Uterus (tissue), 2 donors: ENCODE measurements at regions not wholly inside any gene's neighbourhood (a gene's known extent, or its start where the extent isn't known, plus 50 kb on each side); places are given as distances from the start of the nearest gene placed in this dataset.

Source experiments
- POLR2A ChIP-seq, 2 donors: fragments of 450-650 bp; IDR thresholded peaks; one replicate each; pipeline ENCODE4 v1.6.1; 2016; ENCODE audit warnings: antibody characterized with exemption in 2 of 2, mild to moderate bottlenecking in 1 of 2, moderate library complexity in 1 of 2
- TF ChIP-seq, protein P1 (sequence below), 4 experiments: fragments of 200-600 bp in 2 of 4; fragments of 450-650 bp in 2 of 4; sonication (generic) in 2 of 4; IDR thresholded peaks; one replicate each; pipeline ENCODE4 v1.5.1; 2016 to 2019; ENCODE audit warnings: antibody characterized with exemption in 4 of 4, mild to moderate bottlenecking in 2 of 4, moderate library complexity in 1 of 4

DNA sequence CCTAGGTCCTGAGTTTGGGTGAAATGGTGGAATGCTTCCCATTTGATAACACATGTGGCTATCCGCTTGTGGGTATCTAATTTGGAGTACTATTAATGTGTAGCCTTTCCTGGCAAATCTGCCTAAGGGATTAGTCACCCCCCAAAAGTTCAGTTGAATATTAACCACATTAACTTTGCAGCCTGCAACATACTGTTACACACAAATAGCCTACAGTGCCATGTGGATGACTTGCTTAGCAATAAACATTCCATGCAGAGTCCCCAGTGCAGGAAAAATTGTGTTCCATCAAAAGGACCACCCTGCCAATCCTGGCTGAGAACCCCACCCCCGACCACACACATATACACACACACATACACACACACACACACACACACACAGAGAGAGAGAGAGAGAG is 303.3 kb upstream of the ESRRG start:
- TF ChIP-seq, protein P1, sequence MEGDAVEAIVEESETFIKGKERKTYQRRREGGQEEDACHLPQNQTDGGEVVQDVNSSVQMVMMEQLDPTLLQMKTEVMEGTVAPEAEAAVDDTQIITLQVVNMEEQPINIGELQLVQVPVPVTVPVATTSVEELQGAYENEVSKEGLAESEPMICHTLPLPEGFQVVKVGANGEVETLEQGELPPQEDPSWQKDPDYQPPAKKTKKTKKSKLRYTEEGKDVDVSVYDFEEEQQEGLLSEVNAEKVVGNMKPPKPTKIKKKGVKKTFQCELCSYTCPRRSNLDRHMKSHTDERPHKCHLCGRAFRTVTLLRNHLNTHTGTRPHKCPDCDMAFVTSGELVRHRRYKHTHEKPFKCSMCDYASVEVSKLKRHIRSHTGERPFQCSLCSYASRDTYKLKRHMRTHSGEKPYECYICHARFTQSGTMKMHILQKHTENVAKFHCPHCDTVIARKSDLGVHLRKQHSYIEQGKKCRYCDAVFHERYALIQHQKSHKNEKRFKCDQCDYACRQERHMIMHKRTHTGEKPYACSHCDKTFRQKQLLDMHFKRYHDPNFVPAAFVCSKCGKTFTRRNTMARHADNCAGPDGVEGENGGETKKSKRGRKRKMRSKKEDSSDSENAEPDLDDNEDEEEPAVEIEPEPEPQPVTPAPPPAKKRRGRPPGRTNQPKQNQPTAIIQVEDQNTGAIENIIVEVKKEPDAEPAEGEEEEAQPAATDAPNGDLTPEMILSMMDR (IDR thresholded peaks at IDR 0.05) = no peak
- TF ChIP-seq POLR2A (IDR thresholded peaks at IDR 0.05) = no peak
